K562 (cell line): ENCODE measurements at regions not wholly inside any gene's neighbourhood (a gene's known extent, or its start where the extent isn't known, plus 50 kb on each side); places are given as distances from the start of the nearest gene placed in this dataset.

Source experiments
- ATAC-seq: fragments of 200-7000 bp; cut with Tn5 transposase; 3 replicates; pipeline ENCODE4 v1.9.1; 2020; ENCODE audit warnings: moderate library complexity
- BruUV-seq: library from RNA; stranded (reverse); fragments of 400-500 nt; replicated peaks from 2 replicates; lab custom pipeline; 2021; lab: Mats Ljungman, UMichigan
- CTCF ChIA-PET: fragments of 300-600 bp; formaldehyde crosslinking; extraction: SDS; loops from one replicate; lab custom pipeline; 2021; ENCODE audit warnings: low intra/inter-chr PET ratio; lab: Yijun Ruan, JAX
- POLR2A ChIA-PET: fragments of 300-600, 350-650 bp; sonication (Branson Sonifier 250); formaldehyde crosslinking; extraction: SDS; loops from one replicate; lab custom pipeline; 2021; ENCODE audit warnings: antibody characterized with exemption, inconsistent platforms; lab: Yijun Ruan, JAX
- DNase-seq, 4 experiments: peaks; one replicate each; pipeline versions ENCODE4 v3.0.0 to v3.0.0-alpha.2; 2011 to 2018; ENCODE audit warnings: low spot score in 3 of 4, mixed read lengths in 3 of 4; ENCODE audit errors: extremely low read depth in 1 of 4
- FAIRE-seq: peaks from 2 replicates; lab custom pipeline; 2011; peaks lifted over from hg19 to GRCh38; lab: Jason Lieb, UNC
- H2AFZ ChIP-seq: 2 replicates; pipeline ENCODE4 v1.6.0; 2011; ENCODE audit warnings: low read depth, low read length, control low read depth, inconsistent platforms
- H3K27ac ChIP-seq: fragments of 200-600 bp; 3 replicates; pipeline ENCODE4 v1.8.0; 2011; ENCODE audit warnings: low read depth, mild to moderate bottlenecking, control low read depth, inconsistent platforms, low read length, moderate library complexity, mixed read lengths; ENCODE audit errors: extremely low read depth
- H3K27me3 ChIP-seq, 2 experiments: fragments of 300-600 bp in 1 of 2; 2 replicates in 1 of 2; 3 replicates in 1 of 2; pipeline versions ENCODE4 v1.6.0 to v1.8.0; 2011; ENCODE audit warnings: inconsistent platforms in 2 of 2, low read length in 2 of 2, mild to moderate bottlenecking in 1 of 2, mixed read lengths in 1 of 2, moderate library complexity in 1 of 2; ENCODE audit not compliant: control insufficient read depth in 2 of 2, insufficient read depth in 2 of 2
- H3K36me3 ChIP-seq: fragments of 300-600 bp; 3 replicates; pipeline ENCODE4 v1.8.0; 2011; ENCODE audit warnings: mild to moderate bottlenecking, low read length, inconsistent platforms; ENCODE audit not compliant: control insufficient read depth, insufficient read depth
- H3K4me1 ChIP-seq, 2 experiments: fragments of 200-600 bp in 1 of 2; replicated peaks in 1 of 2; 2 replicates in 1 of 2; 3 replicates in 1 of 2; pipeline versions ENCODE4 v1.5.1 to v1.8.0; 2011; ENCODE audit warnings: inconsistent platforms in 2 of 2, low read length in 2 of 2, mild to moderate bottlenecking in 1 of 2, mixed read lengths in 1 of 2, moderate library complexity in 1 of 2; ENCODE audit not compliant: control insufficient read depth in 2 of 2, insufficient read depth in 2 of 2
- H3K4me2 ChIP-seq: 2 replicates; pipeline ENCODE4 v1.6.1; 2011; ENCODE audit warnings: low read length, control low read depth, inconsistent platforms, mixed read lengths; ENCODE audit not compliant: insufficient read depth
- H3K4me3 ChIP-seq: fragments of 200-600 bp; sonication (generic), shearing (Covaris generic); 2 replicates; pipeline ENCODE4 v1.5.1; 2016; ENCODE audit warnings: control low read depth, inconsistent platforms
- H3K79me2 ChIP-seq: fragments of 200-600 bp; 3 replicates; pipeline ENCODE4 v1.8.0; 2011; ENCODE audit warnings: low read length, inconsistent platforms; ENCODE audit not compliant: control insufficient read depth, insufficient read depth
- H3K9ac ChIP-seq, 2 experiments: 2 replicates each; pipeline versions ENCODE4 v1.6.0 to v1.6.1; 2011; ENCODE audit warnings: low read depth in 2 of 2, low read length in 2 of 2, control low read depth in 1 of 2, inconsistent platforms in 1 of 2, mild to moderate bottlenecking in 1 of 2, mixed read lengths in 1 of 2; ENCODE audit not compliant: insufficient read depth in 1 of 2
- H3K9me1 ChIP-seq: one replicate; pipeline ENCODE4 v1.6.0; 2011; ENCODE audit warnings: inconsistent platforms, mild to moderate bottlenecking, low read length, moderate library complexity; ENCODE audit not compliant: control insufficient read depth, insufficient read depth
- H3K9me3 ChIP-seq: replicated peaks from 2 replicates; pipeline ENCODE4 v1.5.1; 2011; ENCODE audit warnings: low read depth, low read length, inconsistent platforms; ENCODE audit not compliant: control insufficient read depth, insufficient read depth
- H4K20me1 ChIP-seq: replicated peaks from 2 replicates; pipeline ENCODE4 v1.6.1; 2011; ENCODE audit warnings: low read length, inconsistent platforms, mixed read lengths; ENCODE audit not compliant: control insufficient read depth, insufficient read depth
- FOS ChIP-seq: IDR thresholded peaks from 3 replicates; pipeline ENCODE4 v1.6.1; 2011; ENCODE audit not compliant: insufficient read length; ENCODE audit errors: extremely low read depth
- HES1 ChIP-seq: fragments of 450-650 bp; IDR thresholded peaks from 2 replicates; pipeline ENCODE4 v1.6.1; 2016; ENCODE audit warnings: low read depth, mild to moderate bottlenecking, moderate library complexity
- HEY1 ChIP-seq: fragments of 250-450 bp; sonication (Bioruptor Pico); IDR thresholded peaks from 2 replicates; pipeline ENCODE4 v1.5.0; 2020; ENCODE audit warnings: mild to moderate bottlenecking, moderate library complexity, borderline replicate concordance
- MCM5 ChIP-seq: fragments of 450-650 bp; IDR thresholded peaks from 2 replicates; pipeline ENCODE4 v1.6.1; 2016; ENCODE audit warnings: low read depth
- MTA2 ChIP-seq: fragments of 450-650 bp; IDR thresholded peaks from 2 replicates; pipeline ENCODE4 v1.6.1; 2016; ENCODE audit warnings: low read depth
- POLR3G ChIP-seq: IDR thresholded peaks from 2 replicates; pipeline ENCODE4 v1.6.1; 2011; ENCODE audit not compliant: insufficient read length, insufficient replicate concordance; ENCODE audit errors: extremely low read depth
- TFAP4 ChIP-seq: sonication (generic); formaldehyde crosslinking; IDR thresholded peaks from 2 replicates; pipeline ENCODE4 v1.8.0; 2022; ENCODE audit warnings: missing genetic modification reagents, mild to moderate bottlenecking, moderate library complexity, borderline replicate concordance
- ZBTB12 ChIP-seq: fragments of 250-450 bp; sonication (Bioruptor Pico); IDR thresholded peaks from 2 replicates; pipeline ENCODE4 v1.4.0; 2020
- ZNF592 ChIP-seq: fragments of 450-650 bp; IDR thresholded peaks from 2 replicates; pipeline ENCODE4 v1.6.1; 2017; ENCODE audit warnings: antibody characterized with exemption, mild to moderate bottlenecking
- ZNF655 ChIP-seq: fragments of 250-450 bp; sonication (Bioruptor Pico); IDR thresholded peaks from 2 replicates; pipeline ENCODE4 v1.5.0; 2021
- WGBS: fragments of 100-300 bp; shearing (Covaris generic); methylation state at CpG from one replicate; pipeline ENCODE4 v1.1.6; 2016; ENCODE audit warnings: low coverage, mixed read lengths; ENCODE audit not compliant: insufficient coverage; ENCODE audit errors: missing lambda C conversion rate; 5-methylcytosine and 5-hydroxymethylcytosine counted together
- in situ Hi-C: fragments of 300-500 bp; cut with MboI; formaldehyde crosslinking; loops from 4 replicates; pipeline ENCODE4 v1.15.0; 2018; ENCODE audit warnings: inconsistent platforms, mixed read lengths
- intact Hi-C: fragments of 100-400 bp; cut with micrococcal nuclease; formaldehyde crosslinking; loops from 2 replicates; pipeline ENCODE4 v1.14.2; 2022
- TF ChIP-seq, protein P1 (sequence below): fragments of 450-650 bp; IDR thresholded peaks from 2 replicates; pipeline ENCODE4 v1.6.1; 2016; ENCODE audit warnings: antibody characterized with exemption

DNA sequence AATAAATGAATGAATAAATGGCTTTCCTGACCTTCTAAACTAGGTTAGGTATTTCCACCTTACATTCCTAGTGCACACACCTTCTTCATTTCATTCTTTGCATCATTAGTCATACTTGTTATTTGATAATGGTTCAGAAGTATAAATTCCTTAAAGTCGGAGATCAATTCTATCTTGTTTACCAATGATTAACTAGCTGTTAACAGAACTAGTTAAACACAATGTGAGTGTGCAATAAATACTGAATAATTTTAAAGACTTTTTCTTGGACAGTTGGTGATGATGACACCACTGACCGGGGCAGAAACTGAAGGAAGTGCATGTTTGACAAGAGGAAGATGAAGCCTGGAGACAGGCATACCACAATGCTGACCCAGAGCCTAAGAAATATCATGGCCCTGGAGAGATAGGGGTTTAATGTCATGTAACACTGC is 207.1 kb upstream of the DEPDC1 start (continued):
- TF ChIP-seq ZBTB12: no peak

GRCh38 chr1:68704800-68705443 is 208.0 kb upstream of the DEPDC1 start:
- ChIA-PET CTCF (no interaction called here), POLR2A (no interaction called here)
- H3K36me3 ChIP-seq: no peaks in the 10 kb centered on the region
- no peaks in the 10 kb centered on the region for H3K4me1 ChIP-seq
- no peak overlapping the region for H2AFZ ChIP-seq
- no peak overlapping the region for H3K4me2 ChIP-seq
- H3K79me2 ChIP-seq: no peaks in the 10 kb centered on the region
- no peaks in the 10 kb centered on the region for H3K9me1 ChIP-seq
- H3K9ac ChIP-seq: no peak overlapping the region
- H3K27me3 ChIP-seq: no peaks in the 10 kb centered on the region
- in situ Hi-C loops: no loop called here
- intact Hi-C loops: no loop called here
- no peak overlapping the region for H3K27ac ChIP-seq
- no peak for DNase-seq
- no TSS peak for BruUV-seq
- no peaks in the 10 kb centered on the region for H3K9me3 ChIP-seq
- no peak for ATAC-seq
- WGBS: 0% methylated on average over 2 of the region's 2 CpGs
- no peak overlapping the region for H3K4me3 ChIP-seq
- FAIRE-seq: no peak
- H4K20me1 ChIP-seq: no peaks in the 10 kb centered on the region
- TF ChIP-seq HES1: no peak
- TF ChIP-seq ZNF592: no peak
- no peak for TF ChIP-seq HEY1 (CRISPR knock-in tag)
- TF ChIP-seq MTA2: no peak
- TF ChIP-seq FOS: no peak
- no peak for TF ChIP-seq TFAP4 (CRISPR knock-in tag)
- no peak for TF ChIP-seq POLR3G
- TF ChIP-seq, protein P1, sequence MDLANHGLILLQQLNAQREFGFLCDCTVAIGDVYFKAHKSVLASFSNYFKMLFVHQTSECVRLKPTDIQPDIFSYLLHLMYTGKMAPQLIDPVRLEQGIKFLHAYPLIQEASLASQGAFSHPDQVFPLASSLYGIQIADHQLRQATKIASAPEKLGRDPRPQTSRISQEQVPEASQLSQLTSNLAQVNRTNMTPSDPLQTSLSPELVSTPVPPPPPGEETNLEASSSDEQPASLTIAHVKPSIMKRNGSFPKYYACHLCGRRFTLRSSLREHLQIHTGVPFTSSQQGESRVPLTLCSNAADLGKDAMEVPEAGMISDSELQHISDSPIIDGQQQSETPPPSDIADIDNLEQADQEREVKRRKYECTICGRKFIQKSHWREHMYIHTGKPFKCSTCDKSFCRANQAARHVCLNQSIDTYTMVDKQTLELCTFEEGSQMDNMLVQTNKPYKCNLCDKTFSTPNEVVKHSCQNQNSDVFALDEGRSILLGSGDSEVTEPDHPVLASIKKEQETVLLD: no peak
- TF ChIP-seq MCM5: no peak
- TF ChIP-seq ZNF655 (CRISPR knock-in tag): no peak
